H7 (cell line): ENCODE measurements at regions not wholly inside any gene's neighbourhood (a gene's known extent, or its start where the extent isn't known, plus 50 kb on each side); places are given as distances from the start of the nearest gene placed in this dataset.
"Not testable (repeated sequence)": the region's sequence is repeated elsewhere in the genome, so short reads cannot be mapped to it uniquely, and the experiment has no call there.

Experiments used
- DNase-seq: peaks from one replicate; pipeline ENCODE4 v3.0.0; 2012
- H3K27me3 ChIP-seq: 2 replicates; pipeline ENCODE4 v1.6.0; 2011; ENCODE audit warnings: mild to moderate bottlenecking, low read length; ENCODE audit not compliant: control insufficient read depth, insufficient read depth
- H3K36me3 ChIP-seq: replicated peaks from 2 replicates; pipeline ENCODE4 v1.5.1; 2011; ENCODE audit warnings: low read length; ENCODE audit not compliant: control insufficient read depth, insufficient read depth
- H3K4me3 ChIP-seq: 2 replicates; pipeline ENCODE4 v1.5.1; 2011; ENCODE audit warnings: low read depth, mild to moderate bottlenecking, control low read depth, low read length, moderate library complexity; ENCODE audit not compliant: insufficient read depth

DNA sequence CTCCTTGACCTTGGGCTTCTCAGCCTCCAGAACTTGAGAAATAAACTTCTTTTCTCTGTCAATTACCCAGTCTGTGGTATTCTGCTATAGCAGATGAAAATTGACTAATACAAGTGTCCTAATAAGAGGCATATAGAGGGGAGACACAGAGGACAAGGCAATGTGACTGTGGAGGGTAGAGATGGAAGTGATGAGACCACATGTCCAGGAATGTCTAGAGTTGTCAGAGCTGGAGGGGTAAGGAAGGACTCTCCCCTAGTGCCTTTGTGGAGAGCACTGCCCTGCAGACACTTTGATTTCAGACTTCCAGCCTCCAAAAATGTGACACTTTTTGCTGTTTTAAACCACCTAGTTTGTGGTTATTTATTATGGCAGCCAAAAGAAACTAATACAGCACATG, 74.4 kb downstream of the ACKR3 start:
- H3K36me3 ChIP-seq: no peaks in the 10 kb centered on the region
- no peak overlapping the region for H3K4me3 ChIP-seq
- no peaks in the 10 kb centered on the region for H3K27me3 ChIP-seq
- DNase-seq: no peak

DNA sequence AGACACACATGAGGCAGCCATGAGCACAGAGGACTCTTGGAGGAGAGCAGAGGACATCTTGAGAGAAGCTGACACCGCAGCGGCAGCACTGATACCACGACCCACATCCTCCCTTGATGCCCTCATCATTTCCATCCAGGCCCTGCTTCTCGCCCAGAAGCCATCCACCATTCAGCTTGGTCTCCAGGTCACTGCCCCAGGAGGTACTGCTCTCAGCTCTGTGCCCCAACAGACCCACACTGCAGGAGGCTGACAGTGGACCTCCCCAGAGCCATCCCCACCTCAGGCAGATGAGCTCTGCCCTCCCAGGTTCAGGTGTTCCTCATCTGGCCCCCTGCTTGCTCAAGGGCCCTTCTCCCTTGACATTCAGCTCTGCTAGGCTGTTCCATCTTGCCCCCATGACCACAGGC, 74.9 kb downstream of the ACKR3 start:
- Histone ChIP-seq H3K4me3 (no peak overlapping the region), H3K27me3 (no peaks in the 10 kb centered on the region), H3K36me3 (no peaks in the 10 kb centered on the region)
- DNase-seq: no peak

DNA sequence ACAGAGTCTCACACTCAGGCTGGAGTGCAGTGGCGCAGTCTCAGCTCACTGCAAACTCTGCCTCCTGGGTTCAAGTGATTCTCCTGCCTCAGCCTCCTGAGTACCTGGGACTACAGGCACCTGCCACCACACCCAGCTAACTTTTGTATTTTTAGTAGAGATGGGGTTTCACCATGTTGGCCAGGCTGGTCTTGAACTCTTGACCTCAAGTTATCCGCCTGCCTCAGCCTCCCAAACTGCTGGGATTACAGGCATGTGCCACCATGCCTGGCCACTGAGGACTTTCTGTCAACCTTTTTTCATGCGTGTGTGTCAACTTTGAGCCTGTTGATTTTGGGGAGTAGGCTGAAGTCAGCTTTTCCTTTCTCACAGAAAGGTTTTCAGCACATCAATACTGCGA, 75.5 kb downstream of the ACKR3 start:
- H3K36me3 ChIP-seq, H3K4me3 ChIP-seq, H3K27me3 ChIP-seq, DNase-seq: not testable (repeated sequence)

DNA sequence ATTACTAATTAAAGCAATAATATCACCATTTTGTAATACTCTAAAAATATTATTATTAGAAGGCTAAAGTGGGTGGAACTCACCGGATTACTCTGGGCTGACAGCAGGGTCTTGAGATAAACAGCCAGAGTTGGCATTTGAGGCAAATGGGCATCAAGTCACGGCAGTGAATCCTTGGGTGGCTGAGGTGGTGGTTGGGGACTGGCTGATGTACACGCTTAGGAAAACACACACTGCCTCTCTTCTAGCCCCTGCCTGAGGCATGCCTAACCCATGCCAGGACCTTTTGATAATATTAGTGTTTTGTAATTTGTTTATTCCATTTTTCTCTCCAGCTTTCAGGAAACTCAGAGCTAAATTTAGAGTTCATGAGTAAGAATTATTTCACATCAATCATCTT, 76.8 kb downstream of the ACKR3 start:
- no peaks in the 10 kb centered on the region for H3K36me3 ChIP-seq
- DNase-seq: no peak
- no peak overlapping the region for H3K4me3 ChIP-seq
- no peaks in the 10 kb centered on the region for H3K27me3 ChIP-seq

DNA sequence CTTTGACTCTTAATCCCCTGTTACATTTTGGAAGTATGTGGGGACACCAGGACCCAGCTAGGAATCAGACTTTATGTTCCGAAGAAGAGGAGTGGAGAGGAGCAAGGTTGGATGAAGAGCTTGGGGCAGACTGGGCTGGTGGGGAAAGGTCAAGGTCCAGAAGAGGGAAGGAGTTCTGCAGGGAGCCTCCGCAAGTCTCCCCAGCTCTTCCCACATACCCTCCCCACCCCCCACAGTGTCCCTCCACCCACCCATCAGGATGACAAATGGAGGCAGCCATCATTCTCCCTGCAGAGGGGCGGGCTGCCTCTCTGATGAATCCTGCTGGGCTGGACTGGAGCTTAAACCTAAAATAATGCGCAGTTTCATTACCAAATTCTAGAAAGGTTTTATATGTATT, 77.2 kb downstream of the ACKR3 start:
- H3K4me3 ChIP-seq: no peak overlapping the region
- DNase-seq: no peak
- H3K36me3 ChIP-seq: no peaks in the 10 kb centered on the region
- no peaks in the 10 kb centered on the region for H3K27me3 ChIP-seq

DNA sequence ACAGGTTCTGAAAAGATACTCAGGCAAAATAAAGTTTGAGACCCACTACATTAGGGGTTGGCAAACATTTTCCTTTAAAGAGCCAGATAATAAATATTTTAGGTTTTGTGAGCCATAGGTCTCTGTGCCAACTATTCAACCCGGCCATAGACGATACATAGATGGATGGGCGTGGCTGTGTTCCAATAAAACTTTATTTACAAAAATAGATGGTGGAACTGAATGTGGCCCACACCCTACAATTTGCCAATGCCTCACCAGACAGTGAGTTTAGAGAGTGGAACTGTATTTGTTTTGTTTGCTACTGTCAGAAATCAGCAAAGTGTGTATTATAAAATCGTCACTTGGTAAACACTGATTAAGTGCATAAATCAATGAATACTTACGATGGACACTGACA, 78.0 kb downstream of the ACKR3 start:
- Histone ChIP-seq H3K4me3 (no peak overlapping the region), H3K27me3 (no peaks in the 10 kb centered on the region), H3K36me3 (no peaks in the 10 kb centered on the region)
- DNase-seq: no peak

DNA sequence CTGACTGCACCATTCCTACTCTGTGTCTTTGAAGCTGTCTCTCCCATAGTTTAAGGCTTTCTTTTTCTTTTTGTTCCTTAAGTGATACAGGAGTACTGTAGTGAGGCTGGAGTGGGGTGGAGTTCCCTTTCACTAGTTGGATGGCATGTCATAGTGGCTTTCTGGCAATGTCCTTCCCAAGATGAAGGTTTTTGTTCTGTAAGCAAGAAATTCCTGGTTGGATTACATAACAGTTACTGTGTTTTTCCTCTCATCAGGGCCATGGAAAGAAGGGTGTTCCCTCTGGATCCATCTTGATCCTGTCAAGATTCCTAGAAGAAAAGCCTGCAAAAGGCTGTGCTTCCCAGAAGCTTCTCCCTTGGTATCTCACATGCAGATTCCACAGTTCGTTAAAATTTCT, 84.2 kb downstream of the ACKR3 start:
- Histone ChIP-seq H3K36me3 (no peaks in the 10 kb centered on the region), H3K4me3 (no peak overlapping the region), H3K27me3 (no peaks in the 10 kb centered on the region)
- no peak for DNase-seq

DNA sequence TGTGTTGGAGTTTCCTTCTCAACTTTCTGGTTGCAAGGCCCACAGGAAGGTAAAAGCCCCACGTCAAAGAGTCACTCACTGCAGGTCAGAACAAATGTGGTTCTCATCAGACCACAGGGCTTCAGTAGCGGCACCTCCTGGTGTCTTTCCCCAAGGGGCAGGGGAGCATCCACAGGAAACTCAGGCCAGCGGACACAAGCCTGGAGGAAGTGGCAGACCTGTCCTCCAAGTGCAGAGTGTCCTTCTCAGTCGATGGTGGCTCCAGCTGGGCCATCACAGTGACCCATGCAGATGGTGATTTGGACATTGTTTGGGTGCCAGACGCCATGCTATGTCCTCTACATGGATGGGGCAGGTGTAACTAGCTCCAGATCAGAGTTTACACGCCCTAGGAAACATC, 84.9 kb downstream of the ACKR3 start:
- no peaks in the 10 kb centered on the region for H3K36me3 ChIP-seq
- no peak for DNase-seq
- H3K27me3 ChIP-seq: no peaks in the 10 kb centered on the region
- H3K4me3 ChIP-seq: no peak overlapping the region

DNA sequence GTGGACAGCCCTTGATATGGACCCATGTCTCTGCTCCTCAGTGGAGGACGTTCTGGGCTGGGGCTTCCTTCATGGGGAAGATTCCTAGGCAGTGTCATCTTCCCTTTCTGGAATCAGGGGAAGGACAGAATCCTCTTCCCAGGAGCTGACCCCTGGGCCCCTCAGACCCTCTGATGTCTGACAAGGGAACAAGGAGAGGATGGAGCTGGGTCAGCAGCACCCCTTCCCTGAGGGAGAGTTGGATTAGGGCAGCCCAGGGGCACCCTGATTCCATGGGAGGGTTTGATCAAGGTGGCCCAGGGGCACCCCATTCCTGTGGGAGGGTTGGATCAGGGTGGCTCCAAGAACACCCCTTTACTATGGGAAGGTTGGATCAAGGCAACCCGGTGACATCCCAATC, 86.5 kb downstream of the ACKR3 start:
- no peak for DNase-seq
- no peak overlapping the region for H3K4me3 ChIP-seq

DNA sequence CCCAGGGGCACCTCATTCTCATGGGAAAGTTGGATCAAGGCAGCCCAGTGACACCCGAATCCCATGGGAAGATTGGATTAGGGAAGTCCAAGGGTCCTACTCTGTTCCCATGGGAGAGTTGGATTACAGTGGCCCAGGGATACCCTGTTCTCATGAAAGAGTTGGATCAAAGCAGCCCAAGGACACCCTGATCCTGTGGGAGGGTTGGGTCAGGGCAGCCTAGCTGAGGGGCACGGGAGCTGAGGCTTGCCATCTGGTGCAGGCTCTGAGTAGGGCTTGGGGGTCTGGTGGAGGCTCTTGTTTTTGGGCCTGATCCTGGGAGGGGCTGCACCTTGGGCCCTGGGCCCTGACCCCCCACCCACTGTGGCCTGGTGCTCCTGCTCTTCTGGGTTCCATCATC, 87.1 kb downstream of the ACKR3 start:
- Histone ChIP-seq H3K36me3 (no peaks in the 10 kb centered on the region), H3K4me3 (no peak overlapping the region), H3K27me3 (no peaks in the 10 kb centered on the region)
- DNase-seq: no peak

More for the DNA sequence above, 86.5 kb downstream of the ACKR3 start:
- Histone ChIP-seq H3K36me3 (no peaks in the 10 kb centered on the region), H3K27me3 (no peaks in the 10 kb centered on the region)

DNA sequence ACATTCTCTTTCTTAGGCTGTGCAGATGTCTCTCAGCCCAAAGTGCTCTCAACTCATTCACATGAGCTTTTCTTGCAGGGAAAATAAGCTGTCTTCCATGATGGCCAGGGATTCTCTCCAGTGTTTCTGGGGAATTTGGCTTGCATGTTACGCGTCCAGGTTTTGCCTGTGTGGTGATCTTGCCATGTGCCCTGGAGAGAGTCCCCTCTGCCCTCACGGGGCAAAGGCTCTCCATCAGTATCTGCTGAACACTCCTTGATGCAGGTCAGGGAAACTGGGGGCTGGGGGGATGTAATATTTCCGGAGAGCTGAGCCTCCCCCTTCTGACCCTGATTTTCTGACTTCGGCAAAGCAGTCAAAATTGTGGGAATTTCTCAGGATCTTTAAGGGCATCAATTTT, 87.6 kb downstream of the ACKR3 start:
- Histone ChIP-seq H3K4me3 (no peak overlapping the region), H3K36me3 (no peaks in the 10 kb centered on the region), H3K27me3 (no peaks in the 10 kb centered on the region)
- DNase-seq: no peak

DNA sequence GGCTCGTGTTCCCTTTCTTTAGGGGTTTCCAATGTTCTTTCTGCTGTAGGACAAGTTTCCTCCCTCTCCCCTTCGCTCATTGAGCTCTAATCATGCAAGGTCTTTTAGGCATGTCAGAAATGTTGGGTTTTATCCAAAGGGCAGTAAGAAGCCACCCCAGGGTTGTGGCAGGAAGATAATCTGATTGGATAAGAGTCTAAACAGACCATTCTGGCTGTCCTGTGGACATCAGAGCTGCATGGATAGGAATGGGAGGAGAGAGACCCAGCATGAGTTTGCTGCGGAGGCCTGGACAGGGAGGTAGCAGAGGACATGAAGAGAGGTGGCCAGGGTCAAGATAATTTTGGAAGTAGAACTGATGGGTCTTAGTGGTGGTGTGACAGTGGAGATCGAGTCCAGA, 88.2 kb downstream of the ACKR3 start:
- Histone ChIP-seq H3K4me3 (no peak overlapping the region), H3K27me3 (no peaks in the 10 kb centered on the region), H3K36me3 (no peaks in the 10 kb centered on the region)
- DNase-seq: no peak

DNA sequence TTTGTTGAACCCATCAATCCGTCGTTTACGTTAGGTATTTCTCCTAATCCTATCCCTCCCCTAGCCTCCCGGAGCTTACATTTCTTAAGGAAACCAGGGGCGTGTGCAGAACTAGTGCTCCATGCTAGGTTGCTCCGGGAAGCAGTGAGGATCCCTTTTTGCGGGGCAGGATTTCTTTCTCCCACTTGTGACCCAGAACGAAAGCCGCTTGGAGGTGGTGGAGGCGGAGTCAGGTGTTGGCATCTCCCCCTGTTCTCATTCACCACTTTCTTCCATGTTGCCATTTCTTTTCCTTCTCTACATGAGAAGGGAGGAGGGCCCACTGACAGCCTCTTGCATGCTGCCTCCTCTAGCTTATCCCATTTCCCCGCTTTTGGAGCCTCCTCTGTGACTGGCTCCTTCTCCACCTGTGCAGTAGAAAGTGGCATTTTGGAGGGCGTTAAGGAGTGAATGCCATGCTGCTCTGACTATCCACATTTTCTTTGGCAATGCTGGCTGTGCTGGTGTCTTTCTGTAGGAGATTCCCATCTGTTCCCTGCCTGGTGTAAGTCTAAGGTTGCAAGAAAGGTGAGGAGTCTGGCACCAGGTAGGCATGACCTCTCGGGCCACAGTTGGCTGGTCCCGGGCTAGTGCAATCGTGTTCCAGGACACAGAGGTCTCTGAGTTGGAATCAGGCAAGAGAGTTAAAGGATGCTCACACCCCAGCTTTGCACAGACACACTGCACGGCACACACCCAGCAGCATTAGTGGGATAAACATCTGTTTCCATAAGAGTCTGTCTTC, 89.5 kb downstream of the ACKR3 start:
- H3K27me3 ChIP-seq: no peaks in the 10 kb centered on the region
- no peaks in the 10 kb centered on the region for H3K36me3 ChIP-seq
- no peak for DNase-seq
- no peak overlapping the region for H3K4me3 ChIP-seq

DNA sequence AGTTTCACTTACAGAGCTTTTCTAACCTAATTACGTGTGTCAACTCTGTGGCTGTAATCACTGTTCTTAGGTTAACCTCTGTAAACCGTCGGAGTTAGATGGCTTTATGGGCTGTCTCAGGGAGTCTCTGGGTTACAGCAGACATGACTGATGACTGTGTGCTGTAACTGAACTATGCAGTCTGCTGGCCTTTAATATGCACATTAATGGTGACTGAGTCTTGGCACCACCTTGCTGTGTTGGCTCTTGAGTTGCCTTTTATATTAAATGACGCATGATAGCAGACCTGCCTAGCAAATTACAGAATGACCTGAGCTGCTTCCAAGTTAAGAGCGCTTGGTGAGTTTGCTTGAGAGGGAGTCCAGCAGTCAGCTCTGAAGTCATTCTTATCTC, 90.1 kb downstream of the ACKR3 start:
- Histone ChIP-seq H3K36me3 (no peaks in the 10 kb centered on the region), H3K4me3 (no peak overlapping the region), H3K27me3 (no peaks in the 10 kb centered on the region)
- no peak for DNase-seq

DNA sequence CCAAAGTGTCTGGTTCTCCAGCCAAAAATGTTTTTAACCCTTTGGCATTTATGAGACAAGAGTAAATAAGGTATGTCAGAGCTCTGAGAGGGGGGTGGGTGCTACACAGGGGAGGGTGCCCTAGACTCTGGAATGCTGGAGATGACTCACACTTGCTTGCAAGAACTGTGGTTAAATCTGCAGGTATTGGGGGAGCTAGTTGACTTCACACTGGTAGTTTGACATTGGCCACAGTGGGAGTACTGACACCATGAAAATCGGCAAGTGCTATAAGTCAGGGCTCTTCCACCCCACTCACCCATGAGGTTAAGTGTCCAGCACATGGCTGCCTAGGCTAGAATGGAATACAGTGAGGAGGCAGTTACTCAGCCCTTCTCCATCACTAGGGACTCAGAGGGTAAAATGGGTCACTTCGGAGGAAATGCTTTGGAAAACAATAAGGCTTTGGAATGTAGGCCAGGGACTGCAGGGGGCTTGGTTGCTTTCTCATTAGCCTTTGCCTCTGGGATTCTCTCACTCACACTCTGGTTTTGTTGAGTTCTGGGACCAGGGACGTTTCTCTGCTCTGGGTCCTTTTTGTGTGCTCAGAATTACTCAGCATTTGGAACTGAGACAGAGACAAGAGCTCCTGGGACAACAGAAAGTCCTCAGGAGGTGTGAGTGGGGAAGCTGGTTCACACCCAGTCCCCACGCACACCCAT, 91.6 kb downstream of the ACKR3 start:
- no peak overlapping the region for H3K4me3 ChIP-seq
- no peaks in the 10 kb centered on the region for H3K36me3 ChIP-seq
- DNase-seq: peak; percentile 68
- H3K27me3 ChIP-seq: no peaks in the 10 kb centered on the region
